Transverse colon (tissue), 4 donors: ENCODE measurements at regions not wholly inside any gene's neighbourhood (a gene's known extent, or its start where the extent isn't known, plus 50 kb on each side); places are given as distances from the start of the nearest gene placed in this dataset.

ENCODE experiments used
- DNase-seq: peaks from one replicate; pipeline ENCODE4 v3.0.0-alpha.2; 2019
- H3K27ac ChIP-seq, 4 donors: fragments of 200-600 bp; sonication (generic); 2 replicates each; pipeline ENCODE4 v1.5.1; 2016 to 2018; ENCODE audit warnings: inconsistent platforms in 4 of 4
- H3K27me3 ChIP-seq: fragments of 200-600 bp; sonication (generic); 2 replicates; pipeline ENCODE4 v1.5.1; 2017; ENCODE audit warnings: inconsistent platforms
- H3K36me3 ChIP-seq, 4 donors: fragments of 200-600 bp; sonication (generic); 2 replicates each; pipeline ENCODE4 v1.5.1; 2017 to 2019; ENCODE audit warnings: inconsistent platforms in 4 of 4
- H3K4me1 ChIP-seq, 4 donors: fragments of 200-600 bp; sonication (generic); 2 replicates each; pipeline ENCODE4 v1.5.1; 2017 to 2020; ENCODE audit warnings: inconsistent platforms in 4 of 4
- H3K4me3 ChIP-seq, 4 donors: fragments of 200-600 bp; sonication (generic); 1 replicate in 1 of 4; 2 replicates in 3 of 4; pipeline versions ENCODE4 v1.5.1 to v1.6.1; 2017 to 2019; ENCODE audit warnings: inconsistent platforms in 4 of 4
- H3K9me3 ChIP-seq, 2 donors: fragments of 200-600 bp; sonication (generic); 2 replicates each; pipeline ENCODE4 v1.5.1; 2017 to 2019; ENCODE audit warnings: inconsistent platforms in 2 of 2
- CTCF ChIP-seq, 5 experiments: fragments of 200-600 bp in 3 of 5; fragments of 450-650 bp in 2 of 5; sonication (generic) in 3 of 5; IDR thresholded peaks; 1 replicate in 2 of 5; 2 replicates in 3 of 5; pipeline ENCODE4 v1.5.1; 2016 to 2017; ENCODE audit warnings: antibody characterized with exemption in 5 of 5, inconsistent platforms in 3 of 5, mild to moderate bottlenecking in 2 of 5, moderate library complexity in 1 of 5
- EP300 ChIP-seq: sonication (generic); formaldehyde crosslinking; IDR thresholded peaks from one replicate; pipeline ENCODE4 v1.6.1; 2017; ENCODE audit warnings: antibody characterized with exemption, low read depth
- POLR2A ChIP-seq: fragments of 450-650 bp; IDR thresholded peaks from one replicate; pipeline ENCODE4 v1.6.1; 2016; ENCODE audit warnings: antibody characterized with exemption, mild to moderate bottlenecking, moderate library complexity
- POLR2AphosphoS5 ChIP-seq, 3 donors: sonication (generic); formaldehyde crosslinking; IDR thresholded peaks; one replicate each; pipeline ENCODE4 v1.6.1; 2016; ENCODE audit warnings: antibody characterized with exemption in 3 of 3
- whole genome bisulfite sequencing, 2 donors: methylation state at CpG; one replicate each; pipeline ENCODE4 v1.1.5; 2018; ENCODE audit warnings: low coverage in 1 of 2; 5-methylcytosine and 5-hydroxymethylcytosine counted together
- in situ Hi-C, 4 donors: fragments of 200-750 bp; cut with MboI; loops; one replicate each; pipeline versions ENCODE4 v1.15.0 to v1.15.1; 2017; ENCODE audit warnings: low sequenced_read_pairs in 3 of 4, low pct_ligation_motif_present in 1 of 4, low pct_unique_long_range_greater_than_20kb in 1 of 4
- intact Hi-C: fragments of 100-400 bp; cut with DNase I; formaldehyde crosslinking; loops from one replicate; pipeline ENCODE4 v1.15.1; 2023; ENCODE audit warnings: low total_unique reads

GRCh38 chr4:181823645-181824044 is 419.6 kb upstream of the TENM3 start:
- TF ChIP-seq EP300 (no peak), POLR2A (no peak), CTCF (IDR thresholded peaks at IDR 0.05) (no peak), POLR2AphosphoS5 (IDR thresholded peaks at IDR 0.05) (no peak)
- no peak overlapping the region for H3K4me3 ChIP-seq
- in situ Hi-C loops (no loop called here), intact Hi-C loops (no loop called here)
- 85 to 90% methylated on average over 3 of the region's 3 CpGs for WGBS, 2 donors
- H3K4me1 ChIP-seq, result no peaks in the 10 kb centered on the region
- no peaks in the 10 kb centered on the region for H3K9me3 ChIP-seq
- no peak overlapping the region for H3K27ac ChIP-seq
- no peaks in the 10 kb centered on the region for H3K27me3 ChIP-seq
- no peak for DNase-seq
- H3K36me3 ChIP-seq, result no peaks in the 10 kb centered on the region

- TF ChIP-seq CTCF (IDR thresholded peaks at IDR 0.05) (no peak), POLR2A (no peak), EP300 (no peak)
- no peak for DNase-seq
- no peaks in the 10 kb centered on the region for H3K36me3 ChIP-seq
- H3K27ac ChIP-seq, result no peak overlapping the region
- no peaks in the 10 kb centered on the region for H3K27me3 ChIP-seq
- in situ Hi-C loops, result no loop called here
- H3K9me3 ChIP-seq, result no peaks in the 10 kb centered on the region
- WGBS, 2 donors, result 93 to 100% methylated on average over 2 of the region's 2 CpGs
- intact Hi-C loops, result no loop called here
- H3K4me3 ChIP-seq, result no peak overlapping the region
- H3K4me1 ChIP-seq, result no peaks in the 10 kb centered on the region
Measured at GRCh38 chr4:181825564-181825963, 417.6 kb upstream of the TENM3 start.

GRCh38 chr4:181827246-181827645 is 416.0 kb upstream of the TENM3 start:
- no peak for DNase-seq
- 69 to 81% methylated on average over 7 to 9 of the region's 9 CpGs for whole genome bisulfite sequencing, 2 donors
- intact Hi-C loops, result no loop called here
- Histone ChIP-seq H3K4me3 (no peak overlapping the region), H3K36me3 (no peaks in the 10 kb centered on the region), H3K27me3 (no peaks in the 10 kb centered on the region), H3K27ac (no peak overlapping the region), H3K4me1 (no peaks in the 10 kb centered on the region), H3K9me3 (no peaks in the 10 kb centered on the region)
- in situ Hi-C loops, result no loop called here
- TF ChIP-seq CTCF (IDR thresholded peaks at IDR 0.05), result no peak
- no peak for TF ChIP-seq EP300
- no peak for TF ChIP-seq POLR2A
- no peak for TF ChIP-seq POLR2AphosphoS5 (IDR thresholded peaks at IDR 0.05)

- H3K27me3 ChIP-seq, result no peaks in the 10 kb centered on the region
- no peaks in the 10 kb centered on the region for H3K9me3 ChIP-seq
- intact Hi-C loops (no loop called here), in situ Hi-C loops (no loop called here)
- no peak overlapping the region for H3K4me3 ChIP-seq
- no peak for TF ChIP-seq POLR2A
- no peak for TF ChIP-seq POLR2AphosphoS5 (IDR thresholded peaks at IDR 0.05)
- TF ChIP-seq EP300, result no peak
- TF ChIP-seq CTCF (IDR thresholded peaks at IDR 0.05), result no peak
- no peak overlapping the region for H3K27ac ChIP-seq
- WGBS, 2 donors, result 47 to 57% methylated on average over 6 of the region's 6 CpGs
- no peaks in the 10 kb centered on the region for H3K4me1 ChIP-seq
- no peak for DNase-seq
- no peaks in the 10 kb centered on the region for H3K36me3 ChIP-seq
Measured at GRCh38 chr4:181830404-181831035, 412.7 kb upstream of the TENM3 start.
